GM12891 (cell line): ENCODE measurements at regions not wholly inside any gene's neighbourhood (a gene's known extent, or its start where the extent isn't known, plus 50 kb on each side); places are given as distances from the start of the nearest gene placed in this dataset.

ENCODE experiments used
- PAX5 ChIP-seq: IDR thresholded peaks from 2 replicates; pipeline ENCODE4 v1.6.1; 2011; ENCODE audit warnings: low read length, moderate library complexity, mild to moderate bottlenecking; ENCODE audit not compliant: insufficient read depth, severe bottlenecking
- POLR2A ChIP-seq: IDR thresholded peaks from 2 replicates; pipeline ENCODE4 v1.6.1; 2011; ENCODE audit warnings: low read depth, low read length, control low read depth
- POLR2AphosphoS5 ChIP-seq: IDR thresholded peaks from 2 replicates; pipeline ENCODE4 v1.6.1; 2011; ENCODE audit warnings: low read depth, low read length, control low read depth
- POU2F2 ChIP-seq: IDR thresholded peaks from 2 replicates; pipeline ENCODE4 v1.6.1; 2011; ENCODE audit warnings: low read depth, mild to moderate bottlenecking, control low read depth, low read length, moderate library complexity
- SPI1 ChIP-seq: IDR thresholded peaks from 2 replicates; pipeline ENCODE4 v1.6.1; 2011; ENCODE audit warnings: low read depth, low read length, control low read depth
- TAF1 ChIP-seq: IDR thresholded peaks from 2 replicates; pipeline ENCODE4 v1.6.1; 2011; ENCODE audit warnings: low read depth, low read length, control low read depth

- TF ChIP-seq POLR2A (no peak), POLR2AphosphoS5 (no peak), TAF1 (no peak), SPI1 (no peak), PAX5 (no peak), POU2F2 (no peak)
These were observed 268.5 kb upstream of the TPK1 start for GRCh38 chr7:145104400-145104799.
